B cell (primary cell): ENCODE measurements at regions not wholly inside any gene's neighbourhood (a gene's known extent, or its start where the extent isn't known, plus 50 kb on each side); places are given as distances from the start of the nearest gene placed in this dataset.

Source experiments
- ATAC-seq: fragments of 200-7000 bp; cut with Tn5 transposase; one replicate; pipeline ENCODE4 v1.10.0; 2021; ENCODE audit warnings: low read depth, mild to moderate bottlenecking, moderate number of reproducible peaks, moderate library complexity
- CTCF ChIA-PET: fragments of 350-600 bp; sonication (Branson Sonifier 250); formaldehyde crosslinking; loops from one replicate; lab custom pipeline; 2021; ENCODE audit warnings: antibody characterized with exemption, inconsistent platforms; lab: Charles Lee
- POLR2A ChIA-PET: fragments of 350-600 bp; sonication (Branson Sonifier 250); formaldehyde crosslinking; loops from one replicate; lab custom pipeline; 2021; ENCODE audit warnings: antibody characterized with exemption; lab: Charles Lee
- DNase-seq: peaks from one replicate; pipeline ENCODE4 v3.0.0; 2013
- H2AFZ ChIP-seq: 2 replicates; pipeline ENCODE4 v1.6.1; 2012; ENCODE audit warnings: mild to moderate bottlenecking, low read depth, low read length; ENCODE audit not compliant: insufficient read depth, poor library complexity, severe bottlenecking
- H3K27ac ChIP-seq, 2 donors: 1 replicate in 1 of 2; 2 replicates in 1 of 2; pipeline ENCODE4 v1.5.1; 2012 to 2013; ENCODE audit warnings: low read length in 2 of 2, mild to moderate bottlenecking in 2 of 2, moderate library complexity in 1 of 2
- H3K27me3 ChIP-seq, 4 experiments: fragments of 200-600 bp in 1 of 4; sonication (generic) in 1 of 4; replicated peaks in 1 of 4; 1 replicate in 2 of 4; 2 replicates in 2 of 4; pipeline versions ENCODE4 v1.6.1 to v1.7.0; 2013 to 2016; ENCODE audit warnings: low read length in 3 of 4, mild to moderate bottlenecking in 2 of 4, mixed read lengths in 1 of 4, moderate library complexity in 1 of 4; ENCODE audit not compliant: insufficient read depth in 4 of 4, control insufficient read depth in 3 of 4; ENCODE audit errors: control extremely low read depth in 1 of 4
- H3K36me3 ChIP-seq, 2 experiments: replicated peaks in 1 of 2; 1 replicate in 1 of 2; 2 replicates in 1 of 2; pipeline versions ENCODE4 v1.6.1 to v1.7.1; 2013; ENCODE audit warnings: low read length in 1 of 2; ENCODE audit not compliant: insufficient read depth in 2 of 2, control insufficient read depth in 1 of 2; ENCODE audit errors: control extremely low read depth in 1 of 2, extremely low read depth in 1 of 2
- H3K4me1 ChIP-seq, 2 donors: fragments of 200-600 bp in 1 of 2; sonication (generic) in 1 of 2; 1 replicate in 1 of 2; 2 replicates in 1 of 2; pipeline versions ENCODE4 v1.5.1 to v1.6.1; 2013 to 2017; ENCODE audit warnings: low read length in 2 of 2; ENCODE audit not compliant: control insufficient read depth in 2 of 2, insufficient read depth in 2 of 2
- H3K4me2 ChIP-seq: replicated peaks from 2 replicates; pipeline ENCODE3; 2012; ENCODE audit warnings: mild to moderate bottlenecking, low read depth, low read length; ENCODE audit not compliant: poor library complexity, severe bottlenecking
- H3K4me3 ChIP-seq, 5 experiments: fragments of 200-600 bp in 1 of 5; sonication (generic) in 1 of 5; 1 replicate in 3 of 5; 2 replicates in 2 of 5; pipeline versions ENCODE4 v1.5.1 to v1.7.0; 2011 to 2016; ENCODE audit warnings: low read length in 4 of 5, mild to moderate bottlenecking in 4 of 5, low read depth in 2 of 5, control low read depth in 1 of 5, moderate library complexity in 1 of 5; ENCODE audit not compliant: insufficient read depth in 1 of 5; ENCODE audit errors: control extremely low read depth in 1 of 5, extremely low read depth in 1 of 5
- H3K79me2 ChIP-seq: fragments of 200-600 bp; sonication (generic); one replicate; pipeline ENCODE4 v1.6.0; 2016; ENCODE audit warnings: low read length; ENCODE audit not compliant: control insufficient read depth, insufficient read depth
- H3K9ac ChIP-seq: fragments of 200-600 bp; sonication (generic); 2 replicates; pipeline ENCODE4 v1.6.1; 2017; ENCODE audit warnings: mild to moderate bottlenecking, low read length, moderate library complexity
- H3K9me3 ChIP-seq, 3 donors: one replicate each; pipeline versions ENCODE4 v1.6.1 to v1.7.1; 2013; ENCODE audit warnings: low read length in 2 of 3; ENCODE audit not compliant: control insufficient read depth in 2 of 3, insufficient read depth in 1 of 3; ENCODE audit errors: control extremely low read depth in 1 of 3
- H4K20me1 ChIP-seq: 2 replicates; pipeline ENCODE4 v1.6.0; 2012; ENCODE audit warnings: mild to moderate bottlenecking, low read length; ENCODE audit not compliant: insufficient read depth, control insufficient read depth, poor library complexity, severe bottlenecking
- H3K27ac Mint-ChIP-seq: one replicate; pipeline ENCODE4 v1.8.0; 2021; ENCODE audit warnings: mixed read lengths
- H3K27me3 Mint-ChIP-seq: one replicate; pipeline ENCODE4 v1.8.0; 2021; ENCODE audit warnings: mixed read lengths
- H3K4me1 Mint-ChIP-seq: one replicate; pipeline ENCODE4 v1.8.0; 2021; ENCODE audit warnings: mixed read lengths
- H3K4me3 Mint-ChIP-seq: one replicate; pipeline ENCODE4 v1.8.0; 2021; ENCODE audit warnings: mixed read lengths
- H3K9me3 Mint-ChIP-seq: one replicate; pipeline ENCODE4 v1.8.0; 2022; ENCODE audit warnings: mixed read lengths; ENCODE audit not compliant: insufficient read depth
- EZH2 ChIP-seq: IDR thresholded peaks from 2 replicates; pipeline ENCODE4 v1.6.1; 2012; ENCODE audit warnings: borderline replicate concordance, low read depth, mild to moderate bottlenecking, moderate library complexity, low read length; ENCODE audit not compliant: insufficient read depth, poor library complexity, severe bottlenecking
- WGBS: methylation state at CpG from one replicate; pipeline ENCODE4 v1.1.5; 2013; ENCODE audit warnings: missing lambda C conversion rate; ENCODE audit not compliant: insufficient coverage; 5-methylcytosine and 5-hydroxymethylcytosine counted together
- intact Hi-C: fragments of 100-400 bp; cut with micrococcal nuclease; formaldehyde crosslinking; loops from one replicate; pipeline ENCODE4 v1.10.0; 2022
- TF ChIP-seq, protein P1 (sequence below): fragments of 200-600 bp; IDR thresholded peaks from one replicate; pipeline ENCODE4 v1.8.0; 2022; ENCODE audit warnings: antibody characterized with exemption, mild to moderate bottlenecking

GRCh38 chr20:40410028-40410427 lies 279.0 kb downstream of the MAFB start:
- Histone ChIP-seq H3K4me2 (no peak overlapping the region), H3K79me2 (no peaks in the 10 kb centered on the region), H3K9ac (no peak overlapping the region), H3K4me1 (no peaks in the 10 kb centered on the region), H3K36me3 (no peaks in the 10 kb centered on the region), H2AFZ (no peak overlapping the region), H3K4me3 (no peak overlapping the region), H3K27ac (no peak overlapping the region), H3K9me3 (peaks cover 0 to 3% (median 0%) of the 10 kb centered on the region in 3 donors), H4K20me1 (no peaks in the 10 kb centered on the region), H3K27me3 (no peaks in the 10 kb centered on the region)
- ATAC-seq, result no peak
- DNase-seq, result no peak
- TF ChIP-seq EZH2, result no peak
- TF ChIP-seq, protein P1, sequence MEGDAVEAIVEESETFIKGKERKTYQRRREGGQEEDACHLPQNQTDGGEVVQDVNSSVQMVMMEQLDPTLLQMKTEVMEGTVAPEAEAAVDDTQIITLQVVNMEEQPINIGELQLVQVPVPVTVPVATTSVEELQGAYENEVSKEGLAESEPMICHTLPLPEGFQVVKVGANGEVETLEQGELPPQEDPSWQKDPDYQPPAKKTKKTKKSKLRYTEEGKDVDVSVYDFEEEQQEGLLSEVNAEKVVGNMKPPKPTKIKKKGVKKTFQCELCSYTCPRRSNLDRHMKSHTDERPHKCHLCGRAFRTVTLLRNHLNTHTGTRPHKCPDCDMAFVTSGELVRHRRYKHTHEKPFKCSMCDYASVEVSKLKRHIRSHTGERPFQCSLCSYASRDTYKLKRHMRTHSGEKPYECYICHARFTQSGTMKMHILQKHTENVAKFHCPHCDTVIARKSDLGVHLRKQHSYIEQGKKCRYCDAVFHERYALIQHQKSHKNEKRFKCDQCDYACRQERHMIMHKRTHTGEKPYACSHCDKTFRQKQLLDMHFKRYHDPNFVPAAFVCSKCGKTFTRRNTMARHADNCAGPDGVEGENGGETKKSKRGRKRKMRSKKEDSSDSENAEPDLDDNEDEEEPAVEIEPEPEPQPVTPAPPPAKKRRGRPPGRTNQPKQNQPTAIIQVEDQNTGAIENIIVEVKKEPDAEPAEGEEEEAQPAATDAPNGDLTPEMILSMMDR, result no peak
- WGBS, result no CpG with 5 or more reads among the region's 3 CpGs
- no peak overlapping the region for H3K27ac Mint-ChIP-seq
- ChIA-PET POLR2A (no interaction called here), CTCF (no interaction called here)
- no peaks in the 10 kb centered on the region for H3K4me1 Mint-ChIP-seq
- H3K4me3 Mint-ChIP-seq, result no peak overlapping the region
- peaks cover 28% of the 10 kb centered on the region for H3K27me3 Mint-ChIP-seq
- no peaks in the 10 kb centered on the region for H3K9me3 Mint-ChIP-seq
- intact Hi-C loops, result no loop called here

GRCh38 chr20:40397467-40397866 lies 291.6 kb downstream of the MAFB start:
- POLR2A ChIA-PET, result no interaction called here

More at GRCh38 chr20:40397467-40397866, 291.6 kb downstream of the MAFB start:
- Histone ChIP-seq H3K36me3 (no peaks in the 10 kb centered on the region), H3K9ac (no peak overlapping the region), H3K79me2 (no peaks in the 10 kb centered on the region), H3K4me3 (no peak overlapping the region), H2AFZ (no peak overlapping the region), H4K20me1 (no peaks in the 10 kb centered on the region), H3K9me3 (no peaks in the 10 kb centered on the region), H3K4me1 (no peaks in the 10 kb centered on the region), H3K27ac (no peak overlapping the region), H3K4me2 (no peak overlapping the region), H3K27me3 (no peaks in the 10 kb centered on the region)
- TF ChIP-seq, protein P1, result no peak
- no peak for TF ChIP-seq EZH2
- CTCF ChIA-PET, result no interaction called here
- Mint-ChIP-seq H3K4me3 (no peak overlapping the region), H3K4me1 (no peaks in the 10 kb centered on the region), H3K9me3 (peaks cover 5% of the 10 kb centered on the region), H3K27me3 (peaks cover 7% of the 10 kb centered on the region), H3K27ac (no peak overlapping the region)
- DNase-seq, result no peak
- ATAC-seq, result no peak
- intact Hi-C loops, result no loop called here
